Small intestine (tissue), 7 donors: ENCODE measurements at regions not wholly inside any gene's neighbourhood (a gene's known extent, or its start where the extent isn't known, plus 50 kb on each side); places are given as distances from the start of the nearest gene placed in this dataset.

Experiments
- DNase-seq, 2 donors: peaks; one replicate each; pipeline versions ENCODE4 v3.0.0 to v3.0.0-alpha.2; 2013
- FAIRE-seq: peaks from 2 replicates; lab custom pipeline; 2012; peaks lifted over from hg19 to GRCh38; lab: Jason Lieb, UNC
- H3K27ac ChIP-seq, 3 donors: one replicate each; pipeline ENCODE4 v1.5.1; 2013; ENCODE audit warnings: low read length in 2 of 3, mild to moderate bottlenecking in 2 of 3, control low read depth in 1 of 3, inconsistent platforms in 1 of 3, low read depth in 1 of 3, moderate library complexity in 1 of 3
- H3K27me3 ChIP-seq, 3 donors: one replicate each; pipeline ENCODE4 v1.6.1; 2013; ENCODE audit warnings: low read length in 3 of 3, inconsistent platforms in 1 of 3; ENCODE audit not compliant: control insufficient read depth in 3 of 3, insufficient read depth in 3 of 3
- H3K36me3 ChIP-seq, 3 donors: one replicate each; pipeline ENCODE4 v1.6.1; 2013; ENCODE audit warnings: low read length in 3 of 3, inconsistent platforms in 1 of 3, low read depth in 1 of 3, mild to moderate bottlenecking in 1 of 3, moderate library complexity in 1 of 3; ENCODE audit not compliant: control insufficient read depth in 3 of 3, insufficient read depth in 2 of 3
- H3K4me1 ChIP-seq, 3 donors: one replicate each; pipeline ENCODE4 v1.6.1; 2013; ENCODE audit warnings: low read length in 2 of 3, inconsistent platforms in 1 of 3, low read depth in 1 of 3, mild to moderate bottlenecking in 1 of 3, moderate library complexity in 1 of 3; ENCODE audit not compliant: control insufficient read depth in 3 of 3, insufficient read depth in 2 of 3
- H3K4me3 ChIP-seq, 3 donors: one replicate each; pipeline ENCODE4 v1.5.1; 2013; ENCODE audit warnings: low read length in 3 of 3, control low read depth in 1 of 3, inconsistent platforms in 1 of 3, low read depth in 1 of 3, mild to moderate bottlenecking in 1 of 3, moderate library complexity in 1 of 3
- H3K9me3 ChIP-seq, 2 donors: one replicate each; pipeline ENCODE4 v1.6.1; 2013; ENCODE audit warnings: low read depth in 1 of 2, low read length in 1 of 2; ENCODE audit not compliant: control insufficient read depth in 2 of 2, insufficient read depth in 1 of 2
- WGBS, 3 donors: extraction: QIAGEN DNeasy Blood & Tissue Kit; methylation state at CpG; one replicate each; pipeline ENCODE4 v1.1.7; 2013; 5-methylcytosine and 5-hydroxymethylcytosine counted together
- donor health status: healthy with polysubstance abuse.
- donor health status: control.
- donor health status: control.
- donor health status: Bipolar disorder and iron deficiency.
- donor health status: healthy.

DNA sequence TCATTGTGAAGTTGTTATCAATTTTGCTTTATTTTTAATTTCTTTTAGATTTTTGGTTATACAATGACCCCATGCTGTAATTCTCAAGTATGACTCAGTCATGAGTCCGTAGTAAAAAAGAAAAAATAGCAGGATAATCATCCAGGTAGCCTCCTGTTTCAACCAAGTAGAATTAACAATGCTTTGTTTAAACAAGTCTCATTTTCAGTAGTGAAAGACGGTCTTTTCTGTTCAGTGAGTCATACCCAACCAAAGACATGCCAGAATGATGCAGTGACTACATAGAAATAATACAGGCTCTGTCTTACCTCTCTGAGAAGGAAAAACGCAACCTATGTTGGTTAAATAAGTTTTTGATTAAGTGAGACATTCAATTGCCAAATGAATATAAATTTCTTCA, 67.8 kb upstream of the DSC1 start:
- H3K4me3 ChIP-seq: no peak overlapping the region
- H3K9me3 ChIP-seq: no peaks in the 10 kb centered on the region
- FAIRE-seq (no peak), DNase-seq (no peak)
- peak overlapping the region in 1 of 3 donors; percentile 55 for H3K27ac ChIP-seq
- H3K4me1 ChIP-seq: peaks cover 0 to 32% (median 6%) of the 10 kb centered on the region in 3 donors
- H3K27me3 ChIP-seq: no peaks in the 10 kb centered on the region
- 23 to 35% (median 31%) methylated on average over 3 of the region's 3 CpGs for WGBS, 3 donors
- H3K36me3 ChIP-seq: no peaks in the 10 kb centered on the region

- Histone ChIP-seq H3K27ac (peak overlapping the region in 1 of 3 donors; percentile 69), H3K36me3 (no peaks in the 10 kb centered on the region), H3K9me3 (no peaks in the 10 kb centered on the region), H3K4me1 (peaks cover 0 to 32% (median 6%) of the 10 kb centered on the region in 3 donors), H3K27me3 (no peaks in the 10 kb centered on the region), H3K4me3 (no peak overlapping the region)
- DNase-seq: peak in 1 of 2 donors; percentile 41
- 9 to 42% (median 24%) methylated on average over 5 of the region's 5 CpGs for WGBS, 3 donors
- no peak for FAIRE-seq
These were observed 69.4 kb upstream of the DSC1 start for GRCh38 chr18:31232013-31232412.

GRCh38 chr18:31232775-31233424, 70.2 kb upstream of the DSC1 start:
- Histone ChIP-seq H3K36me3 (no peaks in the 10 kb centered on the region), H3K27me3 (no peaks in the 10 kb centered on the region), H3K27ac (peak overlapping the region in 1 of 3 donors; percentile 69), H3K4me1 (peaks cover 0 to 34% (median 6%) of the 10 kb centered on the region in 3 donors), H3K9me3 (no peaks in the 10 kb centered on the region), H3K4me3 (no peak overlapping the region)
- DNase-seq: peak; percentile 40 to 56
- FAIRE-seq: no peak
- WGBS, 3 donors: 24 to 65% (median 48%) methylated on average over 6 of the region's 6 CpGs

DNA sequence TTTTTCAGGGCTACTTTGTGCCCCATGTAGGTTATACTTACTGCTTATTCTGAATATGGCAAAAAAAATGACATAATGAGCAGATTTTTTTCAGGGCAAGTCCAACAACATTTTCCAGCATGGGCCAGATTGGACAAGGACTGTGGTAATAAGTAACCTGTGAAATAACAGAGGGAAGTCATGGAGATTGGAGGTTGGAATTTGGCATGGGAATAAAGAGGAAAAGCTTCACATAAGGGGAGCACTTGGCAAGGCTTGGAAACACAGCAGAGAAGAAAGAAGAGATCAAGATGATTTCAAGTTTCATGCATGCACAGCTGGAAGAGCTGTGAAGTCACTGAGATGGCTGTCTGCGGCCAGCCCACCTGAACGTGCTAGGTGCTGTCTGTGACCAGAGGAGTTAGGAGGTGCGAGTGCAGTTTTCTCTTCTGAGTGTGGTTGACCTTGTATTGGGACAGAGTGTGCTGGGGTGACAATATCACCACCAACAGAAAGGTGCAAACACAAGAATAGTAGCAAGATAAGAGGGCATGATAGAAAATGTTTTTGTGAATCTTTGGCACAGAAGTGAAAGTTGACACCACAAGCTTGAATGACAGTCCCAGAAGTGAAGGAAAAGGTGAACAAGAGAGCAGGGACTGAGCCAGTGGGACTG, 71.1 kb upstream of the DSC1 start:
- Histone ChIP-seq H3K36me3 (no peaks in the 10 kb centered on the region), H3K27ac (peak overlapping the region in 2 of 3 donors; percentile 14 to 69), H3K4me1 (peaks cover 0 to 39% (median 6%) of the 10 kb centered on the region in 3 donors), H3K9me3 (no peaks in the 10 kb centered on the region), H3K4me3 (peak overlapping the region in 1 of 3 donors; percentile 9), H3K27me3 (no peaks in the 10 kb centered on the region)
- WGBS, 3 donors: 12 to 44% (median 32%) methylated on average over 3 of the region's 3 CpGs
- DNase-seq: peak; percentile 45 to 77
- no peak for FAIRE-seq

- H3K36me3 ChIP-seq: no peaks in the 10 kb centered on the region
- WGBS, 3 donors: 83 to 96% (median 88%) methylated on average over 5 of the region's 5 CpGs
- no peak overlapping the region for H3K4me3 ChIP-seq
- no peaks in the 10 kb centered on the region for H3K9me3 ChIP-seq
- no peaks in the 10 kb centered on the region for H3K27me3 ChIP-seq
- FAIRE-seq: no peak
- H3K27ac ChIP-seq: no peak overlapping the region
- no peak for DNase-seq
- H3K4me1 ChIP-seq: peaks cover 0 to 31% (median 4%) of the 10 kb centered on the region in 3 donors
These were observed 73.2 kb upstream of the DSC1 start for GRCh38 chr18:31235856-31236255.

DNA sequence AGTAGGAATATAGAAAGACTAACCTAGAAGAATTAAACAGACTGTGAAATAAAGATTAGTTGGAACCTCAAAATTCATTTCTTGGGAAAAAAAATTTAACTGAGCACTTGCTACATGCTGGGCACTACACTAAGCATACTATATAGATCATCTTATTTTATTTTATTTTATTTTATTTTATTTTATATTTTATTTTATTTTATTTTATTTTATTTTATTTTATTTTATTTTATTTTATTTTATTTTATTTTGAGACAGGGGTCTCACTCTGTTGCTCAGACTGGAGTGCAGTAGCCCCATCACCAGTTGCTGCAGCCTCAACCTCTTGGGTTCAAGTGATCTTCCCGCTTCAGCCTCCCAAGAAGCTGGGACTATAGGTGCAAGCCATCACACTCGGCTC, 74.5 kb upstream of the DSC1 start:
- 88 to 94% (median 88%) methylated on average over 2 of the region's 2 CpGs for WGBS, 3 donors
- no peak overlapping the region for H3K27ac ChIP-seq
- H3K27me3 ChIP-seq: no peaks in the 10 kb centered on the region
- H3K36me3 ChIP-seq: no peaks in the 10 kb centered on the region
- H3K4me3 ChIP-seq: no peak overlapping the region
- DNase-seq (no peak), FAIRE-seq (no peak)
- no peaks in the 10 kb centered on the region for H3K9me3 ChIP-seq
- peaks cover 0 to 34% (median 3%) of the 10 kb centered on the region in 3 donors for H3K4me1 ChIP-seq

- peaks cover 2 to 49% (median 5%) of the 10 kb centered on the region in 3 donors for H3K4me1 ChIP-seq
- peak overlapping the region in 1 of 3 donors; percentile 62 for H3K27ac ChIP-seq
- no peak for FAIRE-seq
- no peak overlapping the region for H3K4me3 ChIP-seq
- H3K27me3 ChIP-seq: no peaks in the 10 kb centered on the region
- H3K36me3 ChIP-seq: no peaks in the 10 kb centered on the region
- peak in 1 of 2 donors; percentile 26 for DNase-seq
- no peaks in the 10 kb centered on the region for H3K9me3 ChIP-seq
These were observed 76.5 kb upstream of the DSG1 start for GRCh38 chr18:31241425-31241824.

DNA sequence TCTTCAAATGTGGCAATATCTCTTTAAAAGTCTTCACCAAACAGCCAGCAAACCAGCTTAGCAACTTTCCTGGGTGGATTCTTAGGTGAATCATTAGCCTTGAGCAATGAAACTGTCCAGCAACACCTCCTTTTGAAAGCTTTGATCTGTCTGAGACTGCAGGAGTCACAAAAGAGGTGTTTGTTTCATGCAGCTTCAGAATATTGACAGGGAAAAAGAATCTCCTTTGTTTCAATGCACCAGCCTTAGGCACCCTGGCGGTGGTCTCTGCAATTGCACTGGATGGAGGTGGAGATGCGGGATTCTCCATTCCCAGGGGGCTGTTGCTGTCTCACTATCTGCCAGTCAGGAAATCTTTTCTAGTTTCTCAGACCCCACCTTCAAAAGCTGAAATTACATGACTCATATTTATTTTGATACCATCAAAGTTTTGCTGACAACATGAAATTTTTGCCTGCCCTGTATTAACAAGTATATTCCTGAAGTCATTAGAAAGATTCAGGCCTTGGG, 76.0 kb upstream of the DSG1 start:
- Histone ChIP-seq H3K27ac (peak overlapping the region; percentile 5 to 89 (median 76)), H3K27me3 (no peaks in the 10 kb centered on the region), H3K4me1 (peaks cover 2 to 49% (median 5%) of the 10 kb centered on the region in 3 donors), H3K4me3 (no peak overlapping the region), H3K9me3 (no peaks in the 10 kb centered on the region), H3K36me3 (no peaks in the 10 kb centered on the region)
- 10 to 47% (median 24%) methylated on average over 2 of the region's 2 CpGs for WGBS, 3 donors
- FAIRE-seq: peak; percentile 67
- peak; percentile 94 to 96 for DNase-seq
